HG02642 (cell line): ENCODE measurements at regions not wholly inside any gene's neighbourhood (a gene's known extent, or its start where the extent isn't known, plus 50 kb on each side); places are given as distances from the start of the nearest gene placed in this dataset.

ENCODE experiments used
- ATAC-seq: cut with Tn5 transposase; IDR thresholded peaks from one replicate; pipeline ENCODE4 v1.9.1; 2021; ENCODE audit warnings: mild to moderate bottlenecking; ENCODE audit not compliant: unreplicated experiment, poor library complexity

- no peak for ATAC-seq
These were observed 50.7 kb upstream of the FOXB1 start for GRCh38 chr15:59953392-59953883.

- ATAC-seq: no peak
These were observed 51.2 kb upstream of the FOXB1 start for GRCh38 chr15:59952960-59953359.

- no peak for ATAC-seq
These were observed 53.3 kb upstream of the FOXB1 start for GRCh38 chr15:59950603-59951388.

GRCh38 chr15:59948924-59949613 lies 55.0 kb upstream of the FOXB1 start:
- ATAC-seq: no peak

- ATAC-seq: no peak
These were observed 58.0 kb upstream of the FOXB1 start for GRCh38 chr15:59946084-59946483.

- no peak for ATAC-seq
These were observed 59.1 kb upstream of the FOXB1 start for GRCh38 chr15:59945036-59945435.

GRCh38 chr15:59941612-59942011 lies 62.5 kb upstream of the FOXB1 start:
- ATAC-seq: no peak

GRCh38 chr15:59940928-59941327 lies 63.2 kb upstream of the FOXB1 start:
- no peak for ATAC-seq

GRCh38 chr15:59940456-59940855 lies 63.7 kb upstream of the FOXB1 start:
- no peak for ATAC-seq

- no peak for ATAC-seq
These were observed 67.4 kb upstream of the FOXB1 start for GRCh38 chr15:59936741-59937140.

GRCh38 chr15:59933607-59934006 lies 70.5 kb upstream of the FOXB1 start:
- no peak for ATAC-seq

- ATAC-seq: no peak
These were observed 72.4 kb upstream of the FOXB1 start for GRCh38 chr15:59931646-59932261.

- ATAC-seq: no peak
These were observed 79.1 kb upstream of the FOXB1 start for GRCh38 chr15:59924812-59925522.

GRCh38 chr15:59924096-59924495 lies 80.0 kb upstream of the FOXB1 start:
- ATAC-seq: no peak

- no peak for ATAC-seq
These were observed 80.6 kb upstream of the FOXB1 start for GRCh38 chr15:59923508-59923907.

GRCh38 chr15:59918994-59919951 lies 84.8 kb upstream of the FOXB1 start:
- ATAC-seq: peak; percentile 76

- peak; percentile 76 for ATAC-seq
These were observed 86.5 kb upstream of the FOXB1 start for GRCh38 chr15:59917504-59918157.

- no peak for ATAC-seq
These were observed 98.1 kb upstream of the FOXB1 start for GRCh38 chr15:59906046-59906445.

- no peak for ATAC-seq
These were observed 98.9 kb upstream of the FOXB1 start for GRCh38 chr15:59905176-59905575.
